ENCODE measurements at regions not wholly inside any gene's neighbourhood (a gene's known extent, or its start where the extent isn't known, plus 50 kb on each side); places are given as distances from the start of the nearest gene placed in this dataset.

DNA sequence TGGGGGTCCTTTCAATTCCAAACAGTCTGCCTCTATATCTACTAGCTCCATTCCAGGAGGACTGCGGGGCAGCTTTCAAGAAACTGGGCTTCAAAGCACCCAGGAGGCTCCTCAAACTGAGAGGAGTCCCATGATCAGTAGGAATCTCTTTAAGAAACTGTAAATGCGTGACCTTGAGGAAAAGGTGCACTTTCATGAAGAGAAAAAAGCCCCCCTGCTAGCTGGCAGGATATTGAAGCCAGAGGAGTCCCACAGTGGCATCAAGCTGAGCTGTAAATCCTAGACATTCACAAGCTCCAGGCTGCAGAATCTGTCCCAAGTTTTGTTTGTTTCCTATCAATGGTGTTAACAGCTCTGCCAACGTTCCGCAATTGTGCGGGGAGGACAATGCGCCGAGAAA is 790.1 kb downstream of the SLC4A3 start:
- Histone ChIP-seq H3K4me1 (ENCODE audit: control insufficient read depth, insufficient read depth, low read length) (peaks cover 16% of the 10 kb centered on the region), H3K9ac (ENCODE audit: low read length) (no peak overlapping the region), H3K27me3 (ENCODE audit: control insufficient read depth, insufficient read depth, low read length) (no peaks in the 10 kb centered on the region), H3K9me3 (ENCODE audit: control insufficient read depth, insufficient read depth, low read depth, low read length) (peaks cover 3% of the 10 kb centered on the region; the same call in 1 of the 2 replicates), H3K27ac (ENCODE audit: low read depth, low read length) (no peak overlapping the region; the same call in 1 of the 2 replicates), H3K4me3 (ENCODE audit: low read depth, low read length) (no peak overlapping the region), H3K36me3 (ENCODE audit: control insufficient read depth, insufficient read depth, low read length) (no peaks in the 10 kb centered on the region)

DNA sequence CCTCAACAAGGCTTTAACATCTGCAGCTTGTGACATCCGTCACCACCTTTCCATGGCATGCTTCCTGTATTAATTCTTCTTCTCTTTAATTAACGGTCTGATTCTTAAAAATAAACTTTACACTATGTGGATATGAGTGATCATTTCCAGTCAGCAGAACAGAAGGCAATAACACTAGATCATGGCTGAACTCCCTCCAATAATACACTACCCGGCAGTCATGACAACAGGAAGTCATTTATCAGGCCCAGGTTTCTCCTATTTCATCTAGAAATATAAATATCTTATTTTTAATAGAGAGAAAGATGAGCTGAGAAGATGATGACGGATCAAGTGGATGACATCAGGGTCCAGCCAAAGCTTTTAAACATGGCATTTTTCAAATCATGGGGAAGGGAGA is 792.2 kb downstream of the SLC4A3 start:
- Histone ChIP-seq H3K4me3 (ENCODE audit: low read depth, low read length) (no peak overlapping the region), H3K4me1 (ENCODE audit: control insufficient read depth, insufficient read depth, low read length) (peaks cover 16% of the 10 kb centered on the region), H3K9me3 (ENCODE audit: control insufficient read depth, insufficient read depth, low read depth, low read length) (peaks cover 2% of the 10 kb centered on the region; the same call in 1 of the 2 replicates), H3K36me3 (ENCODE audit: control insufficient read depth, insufficient read depth, low read length) (no peaks in the 10 kb centered on the region), H3K27ac (ENCODE audit: low read depth, low read length) (no peak overlapping the region), H3K27me3 (ENCODE audit: control insufficient read depth, insufficient read depth, low read length) (no peaks in the 10 kb centered on the region), H3K9ac (ENCODE audit: low read length) (no peak overlapping the region)

DNA sequence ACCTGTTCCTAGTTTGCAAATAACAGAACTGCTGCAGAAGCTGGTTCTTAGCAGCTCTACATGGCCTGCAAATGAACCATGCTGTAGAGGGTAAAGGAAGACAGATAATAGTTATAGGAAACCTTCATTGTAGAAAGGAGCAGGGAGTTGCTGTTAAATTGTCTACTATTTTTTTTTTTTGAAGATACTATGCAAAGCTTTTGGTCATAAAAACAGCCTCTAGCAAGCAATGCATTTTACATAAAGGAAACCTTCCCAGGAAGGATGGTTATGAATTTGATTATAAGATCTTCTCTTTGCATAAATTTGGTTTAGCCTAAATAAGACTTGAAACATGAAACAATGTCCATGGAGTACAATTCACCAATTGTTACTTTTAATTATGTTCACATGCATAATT is 793.4 kb downstream of the SLC4A3 start:
- Histone ChIP-seq H3K4me3 (ENCODE audit: low read depth, low read length) (no peak overlapping the region), H3K36me3 (ENCODE audit: control insufficient read depth, insufficient read depth, low read length) (no peaks in the 10 kb centered on the region), H3K27ac (ENCODE audit: low read depth, low read length) (no peak overlapping the region), H3K4me1 (ENCODE audit: control insufficient read depth, insufficient read depth, low read length) (peaks cover 16% of the 10 kb centered on the region), H3K9ac (ENCODE audit: low read length) (no peak overlapping the region), H3K9me3 (ENCODE audit: control insufficient read depth, insufficient read depth, low read depth, low read length) (peaks cover 2% of the 10 kb centered on the region; the same call in 1 of the 2 replicates), H3K27me3 (ENCODE audit: control insufficient read depth, insufficient read depth, low read length) (no peaks in the 10 kb centered on the region)

DNA sequence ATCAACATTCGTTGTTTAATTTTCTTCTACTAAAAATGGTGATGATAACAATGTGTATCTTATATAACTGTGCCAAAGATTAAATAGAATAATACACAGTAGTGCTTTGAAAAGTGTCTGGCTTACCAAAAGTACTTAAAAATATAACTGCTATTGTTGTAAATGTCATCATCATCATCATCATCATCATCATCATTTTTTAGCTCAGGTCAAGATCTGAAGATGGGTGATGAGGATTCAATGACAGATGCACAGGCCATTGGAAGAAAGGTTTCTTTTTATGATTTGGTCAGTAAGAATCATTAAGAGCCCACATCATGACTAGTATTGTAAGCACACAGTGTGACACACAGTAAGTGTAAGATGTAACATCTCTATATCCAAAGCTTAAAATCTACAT is 795.2 kb downstream of the SLC4A3 start:
- H3K27ac ChIP-seq (ENCODE audit: low read depth, low read length), result no peak overlapping the region
- no peak overlapping the region for H3K9ac ChIP-seq (ENCODE audit: low read length)
- no peaks in the 10 kb centered on the region for H3K36me3 ChIP-seq (ENCODE audit: control insufficient read depth, insufficient read depth, low read length)
- peaks cover 8% of the 10 kb centered on the region for H3K4me1 ChIP-seq (ENCODE audit: control insufficient read depth, insufficient read depth, low read length)
- peaks cover 2% of the 10 kb centered on the region; the same call in 1 of the 2 replicates for H3K9me3 ChIP-seq (ENCODE audit: control insufficient read depth, insufficient read depth, low read depth, low read length)
- H3K4me3 ChIP-seq (ENCODE audit: low read depth, low read length), result no peak overlapping the region
- H3K27me3 ChIP-seq (ENCODE audit: control insufficient read depth, insufficient read depth, low read length), result no peaks in the 10 kb centered on the region

DNA sequence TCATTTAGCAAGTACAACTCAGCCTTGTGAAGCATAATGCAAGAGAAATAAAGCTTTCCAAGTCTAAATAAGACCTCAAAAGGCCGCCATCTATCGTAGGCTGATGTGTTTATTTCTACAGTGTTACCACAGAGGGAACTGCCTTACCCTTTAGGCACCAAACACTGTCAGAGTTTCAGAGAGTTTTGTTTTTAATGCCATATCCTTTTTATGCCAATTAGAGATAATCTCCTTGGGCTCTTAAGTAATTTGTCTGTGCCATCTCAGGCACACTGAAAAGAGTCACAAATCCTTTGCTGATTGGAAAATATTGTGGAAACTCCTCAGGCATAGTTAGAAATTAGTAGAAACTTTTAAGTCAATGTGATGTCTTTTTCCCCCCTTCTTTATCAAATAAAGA is 797.1 kb downstream of the SLC4A3 start:
- Histone ChIP-seq H3K27ac (ENCODE audit: low read depth, low read length) (no peak overlapping the region), H3K9ac (ENCODE audit: low read length) (no peak overlapping the region), H3K4me3 (ENCODE audit: low read depth, low read length) (no peak overlapping the region), H3K36me3 (ENCODE audit: control insufficient read depth, insufficient read depth, low read length) (no peaks in the 10 kb centered on the region), H3K4me1 (ENCODE audit: control insufficient read depth, insufficient read depth, low read length) (no peaks in the 10 kb centered on the region), H3K27me3 (ENCODE audit: control insufficient read depth, insufficient read depth, low read length) (no peaks in the 10 kb centered on the region), H3K9me3 (ENCODE audit: control insufficient read depth, insufficient read depth, low read depth, low read length) (peaks cover 2% of the 10 kb centered on the region; the same call in 1 of the 2 replicates)

DNA sequence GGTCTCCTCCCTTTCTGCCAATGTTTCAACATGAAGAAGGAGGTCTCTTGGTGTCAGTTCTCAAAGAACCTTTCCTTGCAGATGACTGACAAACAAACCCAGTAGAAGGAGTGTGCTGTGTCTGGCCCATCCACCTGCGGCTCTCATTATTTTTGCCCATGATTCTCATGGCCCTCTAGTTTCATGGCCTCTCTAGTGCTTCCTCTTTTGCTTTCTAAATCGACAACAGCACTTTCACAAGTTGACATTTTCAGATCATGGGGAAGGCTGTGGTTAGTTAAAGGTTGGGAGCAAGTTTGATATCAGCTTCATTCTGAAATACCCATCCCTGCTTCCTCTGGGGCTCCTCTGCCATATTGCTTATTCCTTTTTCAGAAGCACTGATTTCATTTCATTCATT is 805.2 kb downstream of the SLC4A3 start:
- Histone ChIP-seq H3K4me3 (ENCODE audit: low read depth, low read length) (no peak overlapping the region), H3K36me3 (ENCODE audit: control insufficient read depth, insufficient read depth, low read length) (no peaks in the 10 kb centered on the region), H3K4me1 (ENCODE audit: control insufficient read depth, insufficient read depth, low read length) (no peaks in the 10 kb centered on the region), H3K9ac (ENCODE audit: low read length) (no peak overlapping the region), H3K27me3 (ENCODE audit: control insufficient read depth, insufficient read depth, low read length) (no peaks in the 10 kb centered on the region), H3K27ac (ENCODE audit: low read depth, low read length) (no peak overlapping the region), H3K9me3 (ENCODE audit: control insufficient read depth, insufficient read depth, low read depth, low read length) (no peaks in the 10 kb centered on the region)

DNA sequence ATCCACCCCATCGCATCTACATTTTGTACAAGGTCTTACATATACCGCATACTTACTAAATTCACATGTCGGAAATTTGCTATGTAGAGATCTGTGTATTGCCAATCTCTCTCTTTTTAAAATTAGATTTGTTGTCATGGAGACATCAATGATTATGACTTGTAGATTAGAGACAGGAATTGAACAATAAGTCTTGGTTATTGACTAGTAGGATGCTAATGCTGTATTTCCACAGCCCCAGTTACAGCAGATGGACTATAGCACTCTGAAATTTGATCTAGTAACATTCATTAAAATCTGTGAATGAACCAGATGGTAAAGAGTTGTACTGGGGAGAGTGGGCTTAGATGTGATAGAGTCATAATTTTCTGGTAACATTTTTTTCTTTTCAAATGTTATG is 805.7 kb downstream of the SLC4A3 start:
- Histone ChIP-seq H3K27me3 (ENCODE audit: control insufficient read depth, insufficient read depth, low read length) (no peaks in the 10 kb centered on the region), H3K9me3 (ENCODE audit: control insufficient read depth, insufficient read depth, low read depth, low read length) (no peaks in the 10 kb centered on the region), H3K9ac (ENCODE audit: low read length) (no peak overlapping the region), H3K36me3 (ENCODE audit: control insufficient read depth, insufficient read depth, low read length) (no peaks in the 10 kb centered on the region), H3K4me1 (ENCODE audit: control insufficient read depth, insufficient read depth, low read length) (no peaks in the 10 kb centered on the region), H3K27ac (ENCODE audit: low read depth, low read length) (no peak overlapping the region), H3K4me3 (ENCODE audit: low read depth, low read length) (no peak overlapping the region)

DNA sequence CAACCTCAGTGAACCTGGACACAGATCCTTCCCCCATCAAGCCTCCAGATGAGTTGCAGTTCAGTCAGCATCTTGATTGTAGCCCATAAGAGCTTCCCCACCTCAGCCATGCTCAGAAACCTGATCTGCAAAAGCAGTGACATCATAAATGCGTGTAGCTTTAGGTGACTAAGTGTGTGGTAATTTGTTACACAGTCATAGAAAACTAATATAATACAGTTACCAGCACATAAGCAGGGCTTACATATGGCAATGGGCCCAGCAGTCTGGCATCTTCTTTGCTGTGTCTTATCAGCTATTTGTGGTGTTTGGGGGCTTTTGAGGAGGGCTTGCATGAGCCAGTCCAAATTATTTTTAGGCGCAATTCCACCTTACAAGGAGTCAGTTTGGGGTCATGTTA is 807.0 kb downstream of the SLC4A3 start:
- H3K27me3 ChIP-seq (ENCODE audit: control insufficient read depth, insufficient read depth, low read length), result no peaks in the 10 kb centered on the region
- no peaks in the 10 kb centered on the region for H3K36me3 ChIP-seq (ENCODE audit: control insufficient read depth, insufficient read depth, low read length)
- no peaks in the 10 kb centered on the region for H3K9me3 ChIP-seq (ENCODE audit: control insufficient read depth, insufficient read depth, low read depth, low read length)
- H3K4me1 ChIP-seq (ENCODE audit: control insufficient read depth, insufficient read depth, low read length), result no peaks in the 10 kb centered on the region
- no peak overlapping the region for H3K4me3 ChIP-seq (ENCODE audit: low read depth, low read length)
- H3K27ac ChIP-seq (ENCODE audit: low read depth, low read length), result no peak overlapping the region
- no peak overlapping the region for H3K9ac ChIP-seq (ENCODE audit: low read length)

DNA sequence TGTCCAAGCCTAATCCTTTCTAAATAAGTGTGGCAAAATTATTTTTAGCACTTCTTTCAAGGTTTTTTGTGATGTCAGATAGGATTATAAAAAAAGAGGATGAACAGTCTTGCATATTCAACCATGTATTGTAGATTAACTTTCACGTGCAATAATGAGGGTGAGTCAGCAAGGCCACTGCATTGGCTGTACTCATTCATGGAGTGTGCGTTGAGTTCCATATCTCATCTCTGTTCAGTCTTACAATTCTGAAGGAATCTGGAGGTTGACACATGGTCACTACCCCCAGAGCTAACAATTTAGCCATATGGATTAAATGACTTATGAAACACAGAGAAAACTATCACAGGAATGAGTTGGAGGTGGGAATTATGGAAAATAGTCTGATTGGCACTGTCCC is 810.5 kb downstream of the SLC4A3 start:
- Histone ChIP-seq H3K27ac (ENCODE audit: low read depth, low read length) (no peak overlapping the region), H3K9me3 (ENCODE audit: control insufficient read depth, insufficient read depth, low read depth, low read length) (no peaks in the 10 kb centered on the region), H3K27me3 (ENCODE audit: control insufficient read depth, insufficient read depth, low read length) (no peaks in the 10 kb centered on the region), H3K4me1 (ENCODE audit: control insufficient read depth, insufficient read depth, low read length) (no peaks in the 10 kb centered on the region), H3K4me3 (ENCODE audit: low read depth, low read length) (no peak overlapping the region), H3K9ac (ENCODE audit: low read length) (no peak overlapping the region), H3K36me3 (ENCODE audit: control insufficient read depth, insufficient read depth, low read length) (no peaks in the 10 kb centered on the region)

DNA sequence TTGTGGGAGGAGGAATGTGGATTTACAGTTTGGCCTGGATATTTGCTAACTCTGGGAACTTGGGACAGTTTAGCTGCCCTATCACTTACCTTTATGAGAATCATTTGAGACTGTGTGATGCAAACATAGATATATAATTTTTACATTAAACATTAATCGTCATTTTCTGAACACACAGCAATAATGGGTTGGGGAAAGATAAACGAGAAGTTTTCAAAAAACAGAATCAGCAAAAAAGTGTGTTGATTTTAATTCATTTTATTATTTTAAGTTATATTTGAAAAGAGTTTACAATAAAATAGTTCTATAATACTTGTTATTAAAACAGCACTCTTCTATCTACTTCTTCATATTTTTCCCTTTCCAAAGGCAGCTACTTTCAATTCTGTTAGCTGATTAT is 813.3 kb downstream of the SLC4A3 start:
- Histone ChIP-seq H3K36me3 (ENCODE audit: control insufficient read depth, insufficient read depth, low read length) (no peaks in the 10 kb centered on the region), H3K4me3 (ENCODE audit: low read depth, low read length) (no peak overlapping the region), H3K27me3 (ENCODE audit: control insufficient read depth, insufficient read depth, low read length) (no peaks in the 10 kb centered on the region), H3K27ac (ENCODE audit: low read depth, low read length) (no peak overlapping the region), H3K9ac (ENCODE audit: low read length) (no peak overlapping the region), H3K4me1 (ENCODE audit: control insufficient read depth, insufficient read depth, low read length) (no peaks in the 10 kb centered on the region), H3K9me3 (ENCODE audit: control insufficient read depth, insufficient read depth, low read depth, low read length) (no peaks in the 10 kb centered on the region)

DNA sequence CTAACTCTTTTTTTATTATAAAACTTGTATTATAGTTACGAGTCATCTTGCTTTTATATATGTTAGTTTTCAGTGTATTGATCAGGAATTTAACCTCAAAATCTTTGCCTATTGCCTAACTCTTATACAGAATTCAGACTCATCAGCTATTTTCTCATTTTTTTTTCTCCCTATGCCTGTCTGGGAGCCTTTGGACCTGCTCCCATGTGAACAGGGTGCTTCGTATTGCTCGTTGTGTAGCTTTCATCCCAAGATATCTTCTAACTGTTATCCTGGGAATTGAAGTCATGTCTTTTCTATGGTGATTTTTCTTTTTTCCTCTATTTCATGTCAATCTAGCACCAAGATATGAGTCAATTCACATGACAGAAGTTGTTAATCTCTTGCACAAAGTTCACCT is 814.0 kb downstream of the SLC4A3 start:
- Histone ChIP-seq H3K4me3 (ENCODE audit: low read depth, low read length) (no peak overlapping the region), H3K27ac (ENCODE audit: low read depth, low read length) (no peak overlapping the region), H3K9me3 (ENCODE audit: control insufficient read depth, insufficient read depth, low read depth, low read length) (no peaks in the 10 kb centered on the region)

DNA sequence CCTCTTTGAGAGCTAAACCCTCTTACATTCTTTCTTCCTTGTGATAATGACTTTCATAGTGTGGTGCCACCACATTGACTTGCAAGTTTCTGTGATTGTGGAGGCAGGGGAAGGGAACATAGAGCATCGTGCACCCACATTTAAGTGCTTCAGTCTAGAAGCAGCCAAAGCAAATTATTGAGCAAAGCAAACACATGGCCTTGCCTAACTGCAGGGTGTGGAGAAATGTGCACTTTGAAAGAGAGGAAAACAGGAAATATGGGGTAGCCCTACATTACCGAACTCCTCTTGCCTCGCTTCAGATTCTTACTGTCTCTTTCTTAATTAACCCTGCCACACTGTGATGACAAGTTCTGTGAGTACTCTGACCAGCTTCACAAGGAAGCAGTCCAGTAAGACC is 814.6 kb downstream of the SLC4A3 start:
- Histone ChIP-seq H3K9me3 (ENCODE audit: control insufficient read depth, insufficient read depth, low read depth, low read length) (no peaks in the 10 kb centered on the region), H3K4me3 (ENCODE audit: low read depth, low read length) (no peak overlapping the region), H3K9ac (ENCODE audit: low read length) (no peak overlapping the region), H3K36me3 (ENCODE audit: control insufficient read depth, insufficient read depth, low read length) (no peaks in the 10 kb centered on the region), H3K27me3 (ENCODE audit: control insufficient read depth, insufficient read depth, low read length) (no peaks in the 10 kb centered on the region), H3K4me1 (ENCODE audit: control insufficient read depth, insufficient read depth, low read length) (no peaks in the 10 kb centered on the region), H3K27ac (ENCODE audit: low read depth, low read length) (no peak overlapping the region)

More for the DNA sequence above, 814.0 kb downstream of the SLC4A3 start:
- Histone ChIP-seq H3K36me3 (ENCODE audit: control insufficient read depth, insufficient read depth, low read length) (no peaks in the 10 kb centered on the region), H3K27me3 (ENCODE audit: control insufficient read depth, insufficient read depth, low read length) (no peaks in the 10 kb centered on the region), H3K4me1 (ENCODE audit: control insufficient read depth, insufficient read depth, low read length) (no peaks in the 10 kb centered on the region), H3K9ac (ENCODE audit: low read length) (no peak overlapping the region)

Measured in HUES6 (cell line).